GM23248 (cell line): ENCODE measurements at regions not wholly inside any gene's neighbourhood (a gene's known extent, or its start where the extent isn't known, plus 50 kb on each side); places are given as distances from the start of the nearest gene placed in this dataset.

Experiments
- EZH2 ChIP-seq: fragments of 200-600 bp; sonication (generic); IDR thresholded peaks from 2 replicates; pipeline ENCODE4 v1.6.1; 2018; ENCODE audit warnings: antibody characterized with exemption, mild to moderate bottlenecking; ENCODE audit not compliant: insufficient read depth, poor library complexity, severe bottlenecking
- EZH2phosphoT487 ChIP-seq: fragments of 200-600 bp; sonication (generic); IDR thresholded peaks from 2 replicates; pipeline ENCODE4 v1.6.1; 2018; ENCODE audit warnings: antibody characterized with exemption, moderate library complexity, mild to moderate bottlenecking, low read depth; ENCODE audit not compliant: insufficient read depth

- TF ChIP-seq EZH2 (no peak), EZH2phosphoT487 (no peak)
Observed at GRCh38 chr4:111883557-111883999, 261.7 kb upstream of the FAM241A start.
